ENCODE measurements at regions not wholly inside any gene's neighbourhood (a gene's known extent, or its start where the extent isn't known, plus 50 kb on each side); places are given as distances from the start of the nearest gene placed in this dataset.

- intact Hi-C loops (cut with micrococcal nuclease): no loop called here
- Mint-ChIP-seq H3K4me3 (no peak overlapping the region), H3K27me3 (peaks cover 24% of the 10 kb centered on the region), H3K27ac (peak overlapping the region; percentile 54), H3K9me3 (no peaks in the 10 kb centered on the region), H3K4me1 (ENCODE audit: low read depth) (peaks cover 57% of the 10 kb centered on the region), H3K36me3 (ENCODE audit: low read depth) (no peaks in the 10 kb centered on the region)
Measured at GRCh38 chr6:43912598-43913371, 142.8 kb downstream of the VEGFA start.

DNA sequence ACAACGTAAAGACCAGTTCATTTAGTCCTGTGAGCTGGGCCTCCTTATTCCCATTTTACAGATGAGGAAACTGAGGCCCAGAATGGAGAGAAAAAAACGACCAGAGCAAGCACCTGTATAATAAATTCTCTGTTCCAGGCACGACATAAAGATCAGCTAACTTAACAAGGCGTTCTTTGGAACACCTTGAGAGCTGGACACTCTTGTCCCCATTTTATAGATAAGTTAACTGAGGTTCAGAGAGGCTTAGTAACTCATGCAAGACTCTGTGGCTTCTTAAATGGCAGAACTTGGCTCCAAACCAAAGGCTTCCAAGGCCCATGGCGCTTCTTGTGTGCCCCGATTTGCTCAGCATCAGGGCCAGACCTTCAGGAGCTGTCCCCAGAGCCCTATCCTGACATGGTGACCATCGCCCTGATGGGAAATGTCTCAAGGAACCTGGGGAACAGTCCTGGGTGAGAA lies 142.1 kb downstream of the VEGFA start:
- Mint-ChIP-seq H3K4me1 (ENCODE audit: low read depth) (peaks cover 50% of the 10 kb centered on the region), H3K27me3 (peaks cover 24% of the 10 kb centered on the region), H3K36me3 (ENCODE audit: low read depth) (no peaks in the 10 kb centered on the region), H3K27ac (peak overlapping the region; percentile 59), H3K4me3 (no peak overlapping the region), H3K9me3 (no peaks in the 10 kb centered on the region)
- intact Hi-C loops (cut with micrococcal nuclease): no loop called here

- Mint-ChIP-seq H3K9me3 (no peaks in the 10 kb centered on the region), H3K36me3 (ENCODE audit: low read depth) (no peaks in the 10 kb centered on the region), H3K4me1 (ENCODE audit: low read depth) (peaks cover 48% of the 10 kb centered on the region), H3K27ac (peak overlapping the region; percentile 59), H3K4me3 (no peak overlapping the region), H3K27me3 (peaks cover 26% of the 10 kb centered on the region)
- intact Hi-C loops (cut with micrococcal nuclease): no loop called here
Measured at GRCh38 chr6:43911354-43912115, 141.5 kb downstream of the VEGFA start.

- intact Hi-C loops (cut with micrococcal nuclease): no loop called here
- H3K27ac Mint-ChIP-seq: no peak overlapping the region
- no peaks in the 10 kb centered on the region for H3K9me3 Mint-ChIP-seq
- peaks cover 41% of the 10 kb centered on the region for H3K4me1 Mint-ChIP-seq (ENCODE audit: low read depth)
- H3K27me3 Mint-ChIP-seq: peaks cover 31% of the 10 kb centered on the region
- no peak overlapping the region for H3K4me3 Mint-ChIP-seq
- H3K36me3 Mint-ChIP-seq (ENCODE audit: low read depth): no peaks in the 10 kb centered on the region
Measured at GRCh38 chr6:43910638-43911353, 140.8 kb downstream of the VEGFA start.

DNA sequence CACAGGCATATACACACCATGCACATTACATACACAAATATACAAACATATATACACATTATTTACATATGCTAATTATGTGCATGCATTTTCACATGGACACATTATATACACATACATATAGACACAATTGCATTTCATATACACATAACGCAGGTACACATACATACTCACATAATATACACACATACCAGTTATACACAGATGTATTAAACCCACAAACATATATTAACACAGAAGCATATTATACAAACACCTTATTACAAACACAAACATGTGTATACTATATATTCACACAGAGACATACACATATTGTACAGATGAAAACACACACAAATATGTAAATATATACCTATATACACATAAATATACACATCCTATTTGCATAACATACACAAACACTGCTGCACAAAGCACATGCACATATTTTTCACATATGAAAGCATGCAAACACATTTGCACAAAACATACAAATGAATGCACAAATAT lies 140.2 kb downstream of the VEGFA start:
- peaks cover 30% of the 10 kb centered on the region for H3K27me3 Mint-ChIP-seq
- H3K27ac Mint-ChIP-seq: no peak overlapping the region
- H3K36me3 Mint-ChIP-seq (ENCODE audit: low read depth): no peaks in the 10 kb centered on the region
- intact Hi-C loops (cut with micrococcal nuclease): no loop called here
- no peaks in the 10 kb centered on the region for H3K9me3 Mint-ChIP-seq
- peaks cover 35% of the 10 kb centered on the region for H3K4me1 Mint-ChIP-seq (ENCODE audit: low read depth)
- H3K4me3 Mint-ChIP-seq: no peak overlapping the region

DNA sequence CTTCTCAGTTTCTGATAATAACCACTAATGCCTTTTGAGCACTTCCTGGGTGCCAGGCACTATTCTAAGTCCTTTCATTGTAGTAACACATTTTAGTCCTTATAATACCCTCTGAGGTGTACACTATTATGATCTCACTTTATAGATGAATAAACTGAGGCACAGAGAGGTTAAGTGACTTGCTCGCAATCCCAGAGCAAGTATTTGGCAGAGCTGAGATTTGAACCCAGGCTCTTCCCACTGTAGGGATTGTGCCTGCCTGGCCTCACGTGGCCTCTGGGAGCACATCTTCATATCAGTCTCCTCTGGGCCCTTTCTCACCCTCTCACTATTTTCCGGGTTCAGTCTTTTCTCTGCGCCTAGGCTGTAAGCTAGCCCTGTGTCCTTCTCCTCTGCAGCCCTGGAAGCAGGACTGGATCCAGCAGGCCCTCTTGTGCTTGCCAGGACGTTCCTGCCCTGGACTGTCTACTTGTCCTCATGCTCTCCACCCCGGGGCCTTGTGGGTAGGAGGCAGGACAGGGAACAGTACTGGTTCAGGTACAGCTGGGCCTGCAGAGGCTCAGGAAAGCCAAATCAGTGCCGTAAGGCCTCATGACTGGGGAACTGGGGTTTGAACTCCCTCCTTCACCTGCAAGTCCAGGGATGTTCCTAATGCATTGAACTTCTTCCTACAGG lies 139.6 kb downstream of the VEGFA start:
- intact Hi-C loops (cut with micrococcal nuclease): no loop called here
- Mint-ChIP-seq H3K9me3 (no peaks in the 10 kb centered on the region), H3K27ac (no peak overlapping the region), H3K27me3 (peaks cover 27% of the 10 kb centered on the region), H3K4me1 (ENCODE audit: low read depth) (peaks cover 29% of the 10 kb centered on the region), H3K4me3 (no peak overlapping the region), H3K36me3 (ENCODE audit: low read depth) (no peaks in the 10 kb centered on the region)

DNA sequence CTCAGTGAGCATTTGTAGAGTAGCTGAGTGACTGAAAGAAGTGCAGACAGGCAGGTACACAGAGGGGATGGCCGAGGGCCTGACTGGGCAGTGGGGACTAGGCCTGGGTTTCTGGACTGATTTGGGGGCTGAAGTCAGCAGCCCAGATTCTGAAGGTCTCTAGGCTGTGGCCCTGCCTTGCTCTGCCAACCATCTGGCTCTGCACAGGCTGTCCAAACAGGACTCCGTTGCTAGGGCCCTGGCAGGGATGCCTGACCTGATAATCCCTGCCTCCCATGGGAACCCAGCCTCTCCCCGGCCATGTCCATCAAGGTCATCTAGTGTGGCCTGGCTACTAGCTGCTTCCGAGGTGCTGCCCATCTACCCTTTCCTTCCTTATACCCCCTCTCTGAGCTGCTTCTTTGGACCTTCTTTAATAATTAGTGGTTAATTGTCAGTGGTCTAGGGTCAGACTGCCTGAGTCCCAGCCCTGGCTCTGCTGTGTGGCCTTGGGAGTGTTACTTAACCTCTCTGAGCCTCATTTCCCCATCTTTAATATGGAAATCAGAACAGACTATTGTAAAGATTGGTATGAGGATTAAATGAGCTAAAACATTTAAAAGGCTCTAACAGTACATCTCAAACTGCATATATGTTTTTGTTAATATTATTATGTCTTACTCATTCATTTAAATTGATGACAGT lies 137.9 kb downstream of the VEGFA start:
- no peak overlapping the region for H3K4me3 Mint-ChIP-seq
- H3K27ac Mint-ChIP-seq: no peak overlapping the region
- H3K4me1 Mint-ChIP-seq (ENCODE audit: low read depth): peaks cover 12% of the 10 kb centered on the region
- peaks cover 21% of the 10 kb centered on the region for H3K27me3 Mint-ChIP-seq
- H3K9me3 Mint-ChIP-seq: no peaks in the 10 kb centered on the region
- intact Hi-C loops (cut with micrococcal nuclease): no loop called here
- H3K36me3 Mint-ChIP-seq (ENCODE audit: low read depth): no peaks in the 10 kb centered on the region

DNA sequence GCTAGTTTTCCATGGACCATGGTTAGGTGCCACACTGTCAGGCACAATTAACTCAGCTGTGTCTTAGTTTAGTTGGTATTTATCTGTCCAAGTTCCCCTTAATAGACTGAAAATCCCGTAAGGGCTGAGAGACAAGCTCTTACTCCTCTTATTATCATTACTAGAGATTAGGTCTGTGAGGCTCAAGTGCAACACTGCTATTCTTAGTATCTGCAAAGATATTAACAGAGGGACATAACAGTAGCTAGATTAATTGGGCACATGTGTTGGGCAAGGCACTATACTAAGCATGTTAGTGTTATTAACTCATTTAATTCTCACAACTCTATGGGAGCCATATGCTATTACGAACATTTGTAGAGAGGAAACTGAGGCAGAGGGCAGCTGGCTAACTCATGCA lies 137.3 kb downstream of the VEGFA start:
- Mint-ChIP-seq H3K27me3 (peaks cover 18% of the 10 kb centered on the region), H3K36me3 (ENCODE audit: low read depth) (no peaks in the 10 kb centered on the region), H3K4me3 (no peak overlapping the region), H3K9me3 (no peaks in the 10 kb centered on the region), H3K4me1 (ENCODE audit: low read depth) (peaks cover 7% of the 10 kb centered on the region), H3K27ac (no peak overlapping the region)
- intact Hi-C loops (cut with micrococcal nuclease): no loop called here

GRCh38 chr6:43904311-43905123 lies 134.5 kb downstream of the VEGFA start:
- no peak overlapping the region for H3K4me3 Mint-ChIP-seq
- intact Hi-C loops (cut with micrococcal nuclease): no loop called here
- no peak overlapping the region for H3K27ac Mint-ChIP-seq
- H3K9me3 Mint-ChIP-seq: no peaks in the 10 kb centered on the region
- peaks cover 14% of the 10 kb centered on the region for H3K27me3 Mint-ChIP-seq
- peaks cover 12% of the 10 kb centered on the region for H3K4me1 Mint-ChIP-seq (ENCODE audit: low read depth)
- no peaks in the 10 kb centered on the region for H3K36me3 Mint-ChIP-seq (ENCODE audit: low read depth)

DNA sequence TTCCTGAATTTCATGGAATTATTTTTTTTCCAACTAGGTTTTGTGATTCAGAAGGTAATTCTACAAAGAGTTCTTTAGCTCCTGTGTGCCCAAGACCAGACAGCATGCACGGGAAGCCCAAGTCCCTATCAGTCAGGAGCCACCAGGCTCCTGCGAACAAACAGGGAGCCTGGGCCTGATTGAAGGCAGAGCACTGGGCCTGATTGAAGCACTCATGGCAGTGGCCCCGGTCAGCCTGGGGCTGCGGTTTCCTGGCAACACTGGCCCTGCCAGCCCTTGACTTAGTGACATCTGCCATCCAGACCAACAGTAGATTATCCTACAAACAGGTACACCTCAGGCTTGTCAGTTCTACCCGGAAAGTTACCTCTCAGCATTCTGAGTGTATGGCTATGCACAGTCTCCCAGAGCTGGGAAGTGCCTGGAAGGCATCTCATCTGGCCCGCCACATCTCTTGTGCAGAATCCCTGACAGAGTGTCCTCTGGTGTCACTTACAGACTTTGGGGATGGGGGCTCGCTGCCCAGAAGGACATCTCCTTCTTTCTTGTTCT lies 133.8 kb downstream of the VEGFA start:
- Mint-ChIP-seq H3K36me3 (ENCODE audit: low read depth) (no peaks in the 10 kb centered on the region), H3K27ac (no peak overlapping the region), H3K9me3 (no peaks in the 10 kb centered on the region)

GRCh38 chr6:43901733-43902230 lies 131.8 kb downstream of the VEGFA start:
- H3K27me3 Mint-ChIP-seq: peaks cover 17% of the 10 kb centered on the region
- no peaks in the 10 kb centered on the region for H3K9me3 Mint-ChIP-seq
- H3K27ac Mint-ChIP-seq: no peak overlapping the region
- no peaks in the 10 kb centered on the region for H3K36me3 Mint-ChIP-seq (ENCODE audit: low read depth)
- intact Hi-C loops (cut with micrococcal nuclease): no loop called here
- H3K4me1 Mint-ChIP-seq (ENCODE audit: low read depth): peaks cover 12% of the 10 kb centered on the region
- no peak overlapping the region for H3K4me3 Mint-ChIP-seq

More for the DNA sequence above, 133.8 kb downstream of the VEGFA start:
- Mint-ChIP-seq H3K4me3 (no peak overlapping the region), H3K27me3 (peaks cover 14% of the 10 kb centered on the region), H3K4me1 (ENCODE audit: low read depth) (peaks cover 12% of the 10 kb centered on the region)
- intact Hi-C loops (cut with micrococcal nuclease): no loop called here

Measured in dendritic cell treated with granulocyte-macrophage colony-stimulating factor and Interleukin-4, amounts not matched to agents 40 ng/mL and 50 ng/mL, for 4 days (primary cell).